ENCODE measurements at regions not wholly inside any gene's neighbourhood (a gene's known extent, or its start where the extent isn't known, plus 50 kb on each side); places are given as distances from the start of the nearest gene placed in this dataset.
"Not testable (repeated sequence)": the region's sequence is repeated elsewhere in the genome, so short reads cannot be mapped to it uniquely, and the experiment has no call there.

DNA sequence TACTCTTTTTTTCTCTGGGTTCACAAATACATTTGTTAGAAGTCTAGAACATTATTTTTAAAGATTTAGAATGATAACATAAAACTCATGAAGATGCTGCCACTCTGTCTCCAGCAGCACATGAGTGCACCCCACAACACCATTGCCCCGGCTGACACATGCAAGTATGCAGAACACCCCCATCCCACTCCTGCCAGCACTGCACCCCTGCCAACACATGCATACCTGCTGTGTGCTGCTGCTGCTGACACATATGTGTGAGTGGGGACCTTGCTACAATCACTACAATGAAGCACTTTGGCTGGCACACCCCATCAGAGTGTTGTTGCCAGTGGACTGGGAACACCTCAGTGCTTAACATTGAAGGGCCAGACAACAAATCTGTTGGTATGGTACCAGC is 2953.6 kb upstream of the TEKT4 start:
- DNase-seq; H3K4me1 ChIP-seq (ENCODE audit: control insufficient read depth in 1 of 2, insufficient read depth in 2 of 2, low read length in 2 of 2); intact Hi-C loops (cut with DNase I); H3K36me3 ChIP-seq (ENCODE audit: control insufficient read depth in 1 of 2, insufficient read depth in 2 of 2, low read length in 1 of 2); H3K4me3 ChIP-seq (ENCODE audit: low read length in 2 of 2); H3K27ac ChIP-seq (ENCODE audit: low read depth in 1 of 2, low read length in 2 of 2); H3K27me3 ChIP-seq (ENCODE audit: control insufficient read depth in 1 of 2, insufficient read depth in 2 of 2, low read length in 1 of 2); H3K9me3 ChIP-seq (ENCODE audit: control insufficient read depth, low read length); ATAC-seq (ENCODE audit: low FRiP score): not testable (repeated sequence)
- 67 to 76% methylated on average over 1 of the region's 1 CpG for WGBS, 2 donors

Data from aorta (tissue), 5 donors.